SJCRH30 (cell line): ENCODE measurements at regions not wholly inside any gene's neighbourhood (a gene's known extent, or its start where the extent isn't known, plus 50 kb on each side); places are given as distances from the start of the nearest gene placed in this dataset.

Source experiments
- DNase-seq, 2 experiments: peaks; one replicate each; pipeline ENCODE4 v3.0.0-alpha.2; 2015 to 2020
- H3K27ac ChIP-seq: fragments of 250-450 bp; sonication (Bioruptor Pico); 2 replicates; pipeline ENCODE4 v1.5.1; 2020; ENCODE audit warnings: mild to moderate bottlenecking, moderate library complexity
- H3K27me3 ChIP-seq: fragments of 250-450 bp; sonication (Bioruptor Pico); 2 replicates; pipeline ENCODE4 v1.5.1; 2020; ENCODE audit warnings: mild to moderate bottlenecking, moderate library complexity
- H3K36me3 ChIP-seq: fragments of 250-450 bp; sonication (Bioruptor Pico); 2 replicates; pipeline ENCODE4 v1.5.1; 2020; ENCODE audit warnings: mild to moderate bottlenecking, moderate library complexity
- H3K4me1 ChIP-seq: fragments of 250-450 bp; sonication (Bioruptor Pico); 2 replicates; pipeline ENCODE4 v1.5.1; 2020; ENCODE audit warnings: mild to moderate bottlenecking, moderate library complexity
- H3K4me3 ChIP-seq: fragments of 250-450 bp; sonication (Bioruptor Pico); 2 replicates; pipeline ENCODE4 v1.5.1; 2020; ENCODE audit warnings: mild to moderate bottlenecking, moderate library complexity
- H3K9me3 ChIP-seq: fragments of 250-450 bp; sonication (Bioruptor Pico); replicated peaks from 2 replicates; pipeline ENCODE4 v1.5.1; 2020; ENCODE audit warnings: mild to moderate bottlenecking, moderate library complexity

- Histone ChIP-seq H3K9me3 (no peaks in the 10 kb centered on the region), H3K27me3 (no peaks in the 10 kb centered on the region), H3K36me3 (no peaks in the 10 kb centered on the region), H3K27ac (no peak overlapping the region), H3K4me3 (no peak overlapping the region), H3K4me1 (no peaks in the 10 kb centered on the region)
- no peak for DNase-seq
Measured at GRCh38 chr21:29465546-29465945, 166.8 kb downstream of the BACH1 start.

DNA sequence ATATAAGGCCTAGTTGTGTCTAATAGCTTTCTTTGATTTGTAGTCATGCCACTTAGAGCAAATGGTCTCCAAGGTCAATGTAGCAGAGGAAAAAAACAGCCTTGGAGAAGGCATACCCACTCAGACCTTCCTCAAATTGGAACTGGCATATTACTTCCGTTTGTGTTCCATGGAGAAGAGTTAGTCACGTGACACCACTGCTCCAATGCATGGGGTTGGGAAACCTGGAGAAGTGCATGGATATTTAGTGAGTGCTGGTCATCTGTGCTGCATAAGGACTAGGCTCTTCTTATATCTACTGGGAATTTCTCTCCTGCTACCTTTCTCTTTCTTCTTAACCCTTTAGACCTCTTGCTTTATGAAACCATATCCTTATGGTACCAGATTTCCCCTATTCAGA is 167.8 kb downstream of the BACH1 start:
- no peaks in the 10 kb centered on the region for H3K27me3 ChIP-seq
- no peaks in the 10 kb centered on the region for H3K36me3 ChIP-seq
- no peak for DNase-seq
- H3K4me3 ChIP-seq, result no peak overlapping the region
- H3K27ac ChIP-seq, result no peak overlapping the region
- H3K4me1 ChIP-seq, result no peaks in the 10 kb centered on the region
- H3K9me3 ChIP-seq, result no peaks in the 10 kb centered on the region

DNA sequence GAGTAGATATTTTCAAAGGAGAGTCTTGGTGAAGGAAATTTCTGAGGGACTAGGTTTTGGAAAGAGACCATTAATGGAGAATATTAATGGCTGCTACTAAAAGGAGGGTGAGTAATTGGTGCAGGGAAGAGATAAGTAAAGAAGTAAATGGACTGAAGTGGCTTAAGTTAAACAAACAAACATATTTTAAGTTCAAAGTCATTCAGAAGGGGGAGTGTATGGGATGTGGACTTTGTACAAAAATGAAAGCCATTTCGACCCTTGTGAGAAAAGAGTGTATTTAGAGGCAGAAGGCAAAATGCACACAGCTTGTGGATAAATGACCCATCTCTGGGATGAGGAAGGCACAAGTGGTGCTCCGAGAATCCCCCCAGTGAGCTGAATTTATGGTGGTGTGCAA is 171.7 kb downstream of the BACH1 start:
- no peaks in the 10 kb centered on the region for H3K36me3 ChIP-seq
- H3K27me3 ChIP-seq, result no peaks in the 10 kb centered on the region
- no peak overlapping the region for H3K27ac ChIP-seq
- H3K4me1 ChIP-seq, result no peaks in the 10 kb centered on the region
- DNase-seq, result no peak
- no peaks in the 10 kb centered on the region for H3K9me3 ChIP-seq
- H3K4me3 ChIP-seq, result no peak overlapping the region

DNA sequence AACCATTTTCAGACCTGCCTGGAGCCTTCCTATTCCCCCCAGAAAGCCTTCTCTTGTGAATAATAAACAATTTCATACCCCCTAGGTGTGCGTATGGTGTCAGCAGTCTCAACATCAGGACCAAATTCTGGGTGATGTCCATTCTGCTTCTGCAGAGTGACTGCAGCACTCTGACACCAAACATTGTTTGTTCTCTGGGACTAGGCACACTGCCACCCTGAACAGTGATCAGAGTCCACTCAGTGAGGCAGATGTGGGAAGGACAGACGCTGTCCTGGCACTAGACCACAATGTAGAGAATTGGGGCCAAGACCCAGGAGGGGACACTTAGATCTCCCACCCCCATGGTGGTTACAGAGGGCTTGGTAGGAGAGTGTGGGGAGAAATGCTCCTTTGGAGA is 175.1 kb downstream of the BACH1 start:
- Histone ChIP-seq H3K9me3 (no peaks in the 10 kb centered on the region), H3K4me1 (0 out of 2 replicates have a peak, but pooled peaks cover 6% of the 10 kb centered on the region), H3K27ac (no peak overlapping the region), H3K36me3 (no peaks in the 10 kb centered on the region), H3K27me3 (no peaks in the 10 kb centered on the region), H3K4me3 (no peak overlapping the region)
- DNase-seq, result no peak

GRCh38 chr21:29475329-29475728 is 176.6 kb downstream of the BACH1 start:
- 0 out of 2 replicates have a peak, but pooled peaks cover 6% of the 10 kb centered on the region for H3K4me1 ChIP-seq
- H3K27ac ChIP-seq, result no peak overlapping the region
- H3K27me3 ChIP-seq, result no peaks in the 10 kb centered on the region
- H3K4me3 ChIP-seq, result no peak overlapping the region
- H3K36me3 ChIP-seq, result no peaks in the 10 kb centered on the region
- DNase-seq, result no peak
- no peaks in the 10 kb centered on the region for H3K9me3 ChIP-seq

GRCh38 chr21:29477347-29477746 is 178.6 kb downstream of the BACH1 start:
- Histone ChIP-seq H3K36me3 (no peaks in the 10 kb centered on the region), H3K9me3 (no peaks in the 10 kb centered on the region), H3K27me3 (no peaks in the 10 kb centered on the region), H3K4me3 (no peak overlapping the region), H3K4me1 (0 out of 2 replicates have a peak, but pooled peaks cover 6% of the 10 kb centered on the region), H3K27ac (no peak overlapping the region)
- DNase-seq, result no peak

DNA sequence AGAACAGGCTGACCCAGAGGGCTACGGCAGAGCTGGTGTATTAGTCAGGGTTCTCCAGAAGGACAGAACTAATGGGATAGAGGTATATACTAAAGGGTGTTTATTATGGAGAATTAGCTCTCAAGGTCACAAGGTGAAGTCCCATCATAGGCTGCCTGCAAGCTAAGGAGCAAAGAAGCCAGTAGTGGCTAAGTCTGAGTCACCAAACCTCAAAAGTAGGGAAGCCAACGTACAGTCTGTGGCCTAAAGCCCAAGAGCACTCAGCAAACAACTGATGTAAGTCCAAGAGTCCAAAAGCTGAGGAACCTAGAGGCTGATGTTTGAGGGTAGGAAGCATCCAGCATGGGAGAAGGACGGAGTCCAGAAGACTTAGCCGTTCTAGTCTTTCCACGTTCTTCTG is 179.2 kb downstream of the BACH1 start:
- no peaks in the 10 kb centered on the region for H3K36me3 ChIP-seq
- H3K4me1 ChIP-seq, result 0 out of 2 replicates have a peak, but pooled peaks cover 6% of the 10 kb centered on the region
- no peaks in the 10 kb centered on the region for H3K27me3 ChIP-seq
- no peaks in the 10 kb centered on the region for H3K9me3 ChIP-seq
- DNase-seq, result no peak
- no peak overlapping the region for H3K4me3 ChIP-seq
- H3K27ac ChIP-seq, result no peak overlapping the region

- Histone ChIP-seq H3K27me3 (no peaks in the 10 kb centered on the region), H3K9me3 (no peaks in the 10 kb centered on the region), H3K36me3 (no peaks in the 10 kb centered on the region), H3K27ac (no peak overlapping the region), H3K4me1 (0 out of 2 replicates have a peak, but pooled peaks cover 6% of the 10 kb centered on the region), H3K4me3 (no peak overlapping the region)
- DNase-seq, result no peak
Measured at GRCh38 chr21:29481081-29481480, 182.4 kb downstream of the BACH1 start.

GRCh38 chr21:29481641-29482040 is 182.9 kb downstream of the BACH1 start:
- Histone ChIP-seq H3K9me3 (no peaks in the 10 kb centered on the region), H3K4me3 (no peak overlapping the region), H3K27me3 (no peaks in the 10 kb centered on the region), H3K4me1 (0 out of 2 replicates have a peak, but pooled peaks cover 6% of the 10 kb centered on the region), H3K36me3 (no peaks in the 10 kb centered on the region), H3K27ac (no peak overlapping the region)
- DNase-seq, result no peak

DNA sequence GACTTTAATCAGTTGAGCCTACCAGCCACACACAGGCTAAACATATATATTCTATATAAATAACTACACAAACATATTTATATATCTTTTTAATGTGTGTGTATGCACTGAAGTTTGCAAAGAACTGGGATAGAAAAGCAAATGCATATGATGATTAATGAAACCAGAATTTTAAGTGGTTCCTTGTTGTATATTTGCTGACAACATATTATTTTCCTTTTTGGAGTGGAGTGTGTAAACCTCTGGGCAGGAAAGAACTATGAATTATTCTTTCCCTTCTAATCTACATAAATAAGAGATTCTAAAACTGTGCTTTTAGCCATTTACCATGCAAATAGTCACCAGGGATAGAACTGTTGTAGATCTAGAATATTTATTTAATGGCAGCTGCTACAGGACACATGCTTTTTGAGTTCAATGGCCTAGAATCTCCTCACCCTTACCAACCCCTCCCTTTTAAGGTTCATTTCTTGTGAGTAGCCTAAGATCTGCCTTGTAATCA is 187.6 kb downstream of the BACH1 start:
- no peaks in the 10 kb centered on the region for H3K36me3 ChIP-seq
- H3K9me3 ChIP-seq, result no peaks in the 10 kb centered on the region
- H3K4me3 ChIP-seq, result no peak overlapping the region
- H3K27ac ChIP-seq, result no peak overlapping the region
- no peaks in the 10 kb centered on the region for H3K27me3 ChIP-seq
- H3K4me1 ChIP-seq, result no peaks in the 10 kb centered on the region
- no peak for DNase-seq
